ENCODE measurements at regions not wholly inside any gene's neighbourhood (a gene's known extent, or its start where the extent isn't known, plus 50 kb on each side); places are given as distances from the start of the nearest gene placed in this dataset.

GRCh38 chrX:86887341-86887740, 630.3 kb upstream of the KLHL4 start:
- TF ChIP-seq CTCF (IDR thresholded peaks at IDR 0.05; ENCODE audit: control insufficient read depth, extremely low read depth, insufficient read depth) = no peak
- peak; percentile 65 for DNase-seq (ENCODE audit: low read depth)
- H3K4me3 ChIP-seq (ENCODE audit: low read depth, low read length) = no peak overlapping the region

GRCh38 chrX:86910027-86910426, 607.6 kb upstream of the KLHL4 start:
- no peak for TF ChIP-seq CTCF (IDR thresholded peaks at IDR 0.05; ENCODE audit: control insufficient read depth, extremely low read depth, insufficient read depth)
- DNase-seq (ENCODE audit: low read depth) = no peak
- H3K4me3 ChIP-seq (ENCODE audit: low read depth, low read length) = no peak overlapping the region

GRCh38 chrX:86910602-86911311, 606.8 kb upstream of the KLHL4 start:
- no peak overlapping the region for H3K4me3 ChIP-seq (ENCODE audit: low read depth, low read length)
- no peak for TF ChIP-seq CTCF (IDR thresholded peaks at IDR 0.05; ENCODE audit: control insufficient read depth, extremely low read depth, insufficient read depth)
- no peak for DNase-seq (ENCODE audit: low read depth)

GRCh38 chrX:86914569-86914968, 603.0 kb upstream of the KLHL4 start:
- no peak for DNase-seq (ENCODE audit: low read depth)
- H3K4me3 ChIP-seq (ENCODE audit: low read depth, low read length) = no peak overlapping the region
- TF ChIP-seq CTCF (IDR thresholded peaks at IDR 0.05; ENCODE audit: control insufficient read depth, extremely low read depth, insufficient read depth) = no peak

- DNase-seq (ENCODE audit: low read depth) = no peak
- no peak overlapping the region for H3K4me3 ChIP-seq (ENCODE audit: low read depth, low read length)
- no peak for TF ChIP-seq CTCF (IDR thresholded peaks at IDR 0.05; ENCODE audit: control insufficient read depth, extremely low read depth, insufficient read depth)
Observed at GRCh38 chrX:86917959-86918358, 599.6 kb upstream of the KLHL4 start.

- no peak overlapping the region for H3K4me3 ChIP-seq (ENCODE audit: low read depth, low read length)
- DNase-seq (ENCODE audit: low read depth) = no peak
- no peak for TF ChIP-seq CTCF (IDR thresholded peaks at IDR 0.05; ENCODE audit: control insufficient read depth, extremely low read depth, insufficient read depth)
Observed at GRCh38 chrX:86930419-86930818, 587.2 kb upstream of the KLHL4 start.

GRCh38 chrX:86935988-86936387, 581.6 kb upstream of the KLHL4 start:
- no peak for TF ChIP-seq CTCF (IDR thresholded peaks at IDR 0.05; ENCODE audit: control insufficient read depth, extremely low read depth, insufficient read depth)
- no peak for DNase-seq (ENCODE audit: low read depth)
- no peak overlapping the region for H3K4me3 ChIP-seq (ENCODE audit: low read depth, low read length)

All from LNCaP clone FGC (cell line).